ENCODE measurements at regions not wholly inside any gene's neighbourhood (a gene's known extent, or its start where the extent isn't known, plus 50 kb on each side); places are given as distances from the start of the nearest gene placed in this dataset.
"Not testable (repeated sequence)": the region's sequence is repeated elsewhere in the genome, so short reads cannot be mapped to it uniquely, and the experiment has no call there.

- H3K27ac Mint-ChIP-seq; H3K27me3 Mint-ChIP-seq; H3K36me3 Mint-ChIP-seq (ENCODE audit: low read depth); POLR2A ChIA-PET; H3K4me1 Mint-ChIP-seq; DNase-seq; CTCF ChIA-PET; H3K9me3 Mint-ChIP-seq; H3K4me3 Mint-ChIP-seq: not testable (repeated sequence)
Measured at GRCh38 chr15:98104386-98105151, 144.1 kb downstream of the ARRDC4 start.

GRCh38 chr15:98106615-98107194, 146.2 kb downstream of the ARRDC4 start:
- H3K4me3 Mint-ChIP-seq; H3K4me1 Mint-ChIP-seq; POLR2A ChIA-PET; CTCF ChIA-PET; H3K27ac Mint-ChIP-seq; H3K9me3 Mint-ChIP-seq; H3K27me3 Mint-ChIP-seq; H3K36me3 Mint-ChIP-seq (ENCODE audit: low read depth); DNase-seq: not testable (repeated sequence)

- Mint-ChIP-seq H3K9me3 (no peaks in the 10 kb centered on the region), H3K27me3 (no peaks in the 10 kb centered on the region), H3K4me3 (no peak overlapping the region), H3K27ac (no peak overlapping the region), H3K36me3 (ENCODE audit: low read depth) (no peaks in the 10 kb centered on the region), H3K4me1 (no peaks in the 10 kb centered on the region)
- CTCF ChIA-PET, result no interaction called here
- POLR2A ChIA-PET, result no interaction called here
- no peak for DNase-seq
Measured at GRCh38 chr15:98111806-98112205, 151.3 kb downstream of the ARRDC4 start.

GRCh38 chr15:98113327-98113726, 152.8 kb downstream of the ARRDC4 start:
- POLR2A ChIA-PET, result no interaction called here
- CTCF ChIA-PET, result no interaction called here
- H3K9me3 Mint-ChIP-seq, result no peaks in the 10 kb centered on the region

GRCh38 chr15:98120561-98120960, 160.1 kb downstream of the ARRDC4 start:
- CTCF ChIA-PET, result no interaction called here
- POLR2A ChIA-PET, result no interaction called here
- no peaks in the 10 kb centered on the region for H3K36me3 Mint-ChIP-seq (ENCODE audit: low read depth)
- no peaks in the 10 kb centered on the region for H3K27me3 Mint-ChIP-seq
- H3K4me1 Mint-ChIP-seq, result no peaks in the 10 kb centered on the region
- DNase-seq, result no peak
- H3K27ac Mint-ChIP-seq, result no peak overlapping the region
- H3K4me3 Mint-ChIP-seq, result no peak overlapping the region
- H3K9me3 Mint-ChIP-seq, result no peaks in the 10 kb centered on the region

More at GRCh38 chr15:98113327-98113726, 152.8 kb downstream of the ARRDC4 start:
- no peak overlapping the region for H3K4me3 Mint-ChIP-seq
- DNase-seq, result no peak
- H3K27me3 Mint-ChIP-seq, result no peaks in the 10 kb centered on the region
- no peaks in the 10 kb centered on the region for H3K36me3 Mint-ChIP-seq (ENCODE audit: low read depth)
- no peaks in the 10 kb centered on the region for H3K4me1 Mint-ChIP-seq
- no peak overlapping the region for H3K27ac Mint-ChIP-seq

- Mint-ChIP-seq H3K36me3 (ENCODE audit: low read depth) (no peaks in the 10 kb centered on the region), H3K4me3 (no peak overlapping the region), H3K9me3 (no peaks in the 10 kb centered on the region), H3K4me1 (no peaks in the 10 kb centered on the region), H3K27ac (no peak overlapping the region), H3K27me3 (no peaks in the 10 kb centered on the region)
- POLR2A ChIA-PET, result no interaction called here
- DNase-seq, result no peak
- CTCF ChIA-PET, result no interaction called here
Measured at GRCh38 chr15:98121536-98121935, 161.0 kb downstream of the ARRDC4 start.

- Mint-ChIP-seq H3K4me3 (no peak overlapping the region), H3K27ac (no peak overlapping the region), H3K4me1 (no peaks in the 10 kb centered on the region), H3K9me3 (no peaks in the 10 kb centered on the region), H3K27me3 (no peaks in the 10 kb centered on the region), H3K36me3 (ENCODE audit: low read depth) (no peaks in the 10 kb centered on the region)
- DNase-seq, result no peak
- ChIA-PET POLR2A (no interaction called here), CTCF (no interaction called here)
Measured at GRCh38 chr15:98121957-98122356, 161.5 kb downstream of the ARRDC4 start.

GRCh38 chr15:98123297-98123696, 162.8 kb downstream of the ARRDC4 start:
- no peaks in the 10 kb centered on the region for H3K4me1 Mint-ChIP-seq
- no peaks in the 10 kb centered on the region for H3K27me3 Mint-ChIP-seq
- no peak for DNase-seq
- H3K9me3 Mint-ChIP-seq, result no peaks in the 10 kb centered on the region
- no peak overlapping the region for H3K4me3 Mint-ChIP-seq
- no peak overlapping the region for H3K27ac Mint-ChIP-seq
- H3K36me3 Mint-ChIP-seq (ENCODE audit: low read depth), result no peaks in the 10 kb centered on the region
- POLR2A ChIA-PET, result no interaction called here
- CTCF ChIA-PET, result no interaction called here

- POLR2A ChIA-PET, result no interaction called here
- DNase-seq, result no peak
- no peak overlapping the region for H3K27ac Mint-ChIP-seq
Measured at GRCh38 chr15:98123834-98124233, 163.3 kb downstream of the ARRDC4 start.

GRCh38 chr15:98124581-98124980, 164.1 kb downstream of the ARRDC4 start:
- Mint-ChIP-seq H3K9me3 (no peaks in the 10 kb centered on the region), H3K27ac (no peak overlapping the region), H3K4me1 (no peaks in the 10 kb centered on the region), H3K36me3 (ENCODE audit: low read depth) (no peaks in the 10 kb centered on the region), H3K27me3 (no peaks in the 10 kb centered on the region), H3K4me3 (no peak overlapping the region)
- ChIA-PET CTCF (no interaction called here), POLR2A (no interaction called here)
- no peak for DNase-seq

More at GRCh38 chr15:98123834-98124233, 163.3 kb downstream of the ARRDC4 start:
- CTCF ChIA-PET, result no interaction called here
- Mint-ChIP-seq H3K36me3 (ENCODE audit: low read depth) (no peaks in the 10 kb centered on the region), H3K27me3 (no peaks in the 10 kb centered on the region), H3K4me1 (no peaks in the 10 kb centered on the region), H3K4me3 (no peak overlapping the region), H3K9me3 (no peaks in the 10 kb centered on the region)

- no peak overlapping the region for H3K27ac Mint-ChIP-seq
- POLR2A ChIA-PET, result no interaction called here
- DNase-seq, result no peak
- no peak overlapping the region for H3K4me3 Mint-ChIP-seq
- H3K4me1 Mint-ChIP-seq, result no peaks in the 10 kb centered on the region
- CTCF ChIA-PET, result no interaction called here
- H3K27me3 Mint-ChIP-seq, result no peaks in the 10 kb centered on the region
- no peaks in the 10 kb centered on the region for H3K9me3 Mint-ChIP-seq
- no peaks in the 10 kb centered on the region for H3K36me3 Mint-ChIP-seq (ENCODE audit: low read depth)
Measured at GRCh38 chr15:98126326-98127085, 166.0 kb downstream of the ARRDC4 start.

- CTCF ChIA-PET, result no interaction called here
- POLR2A ChIA-PET, result no interaction called here
- Mint-ChIP-seq H3K4me1 (no peaks in the 10 kb centered on the region), H3K27ac (no peak overlapping the region), H3K9me3 (no peaks in the 10 kb centered on the region), H3K4me3 (no peak overlapping the region), H3K36me3 (ENCODE audit: low read depth) (no peaks in the 10 kb centered on the region), H3K27me3 (no peaks in the 10 kb centered on the region)
- DNase-seq, result no peak
Measured at GRCh38 chr15:98127586-98127985, 167.1 kb downstream of the ARRDC4 start.

- Mint-ChIP-seq H3K27me3 (no peaks in the 10 kb centered on the region), H3K9me3 (no peaks in the 10 kb centered on the region)
- POLR2A ChIA-PET, result no interaction called here
Measured at GRCh38 chr15:98131924-98132323, 171.4 kb downstream of the ARRDC4 start.

GRCh38 chr15:98134905-98135304, 174.4 kb downstream of the ARRDC4 start:
- no peak overlapping the region for H3K27ac Mint-ChIP-seq
- DNase-seq, result no peak
- H3K36me3 Mint-ChIP-seq (ENCODE audit: low read depth), result no peaks in the 10 kb centered on the region
- POLR2A ChIA-PET, result no interaction called here
- H3K9me3 Mint-ChIP-seq, result no peaks in the 10 kb centered on the region
- CTCF ChIA-PET, result no interaction called here
- peaks cover 3% of the 10 kb centered on the region for H3K4me1 Mint-ChIP-seq
- no peak overlapping the region for H3K4me3 Mint-ChIP-seq
- H3K27me3 Mint-ChIP-seq, result no peaks in the 10 kb centered on the region

More at GRCh38 chr15:98131924-98132323, 171.4 kb downstream of the ARRDC4 start:
- no peaks in the 10 kb centered on the region for H3K36me3 Mint-ChIP-seq (ENCODE audit: low read depth)
- H3K4me3 Mint-ChIP-seq, result no peak overlapping the region
- no peak for DNase-seq
- CTCF ChIA-PET, result no interaction called here
- H3K27ac Mint-ChIP-seq, result no peak overlapping the region
- H3K4me1 Mint-ChIP-seq, result no peaks in the 10 kb centered on the region
